A549 (cell line): ENCODE measurements at regions not wholly inside any gene's neighbourhood (a gene's known extent, or its start where the extent isn't known, plus 50 kb on each side); places are given as distances from the start of the nearest gene placed in this dataset.

Experiments used
- ATAC-seq, 2 experiments: fragments of 200-7000 bp in 1 of 2; fragments of >200 bp in 1 of 2; cut with Nextera tagmentation in 1 of 2; cut with Tn5 transposase in 1 of 2; 3 replicates each; pipeline versions ENCODE4 v1.8.0 to v1.9.1; 2018 to 2020; ENCODE audit warnings: mild to moderate bottlenecking in 1 of 2, moderate library complexity in 1 of 2
- CTCF ChIA-PET: fragments of 300-600 bp; sonication (Branson Sonifier 250); formaldehyde crosslinking; extraction: SDS; loops from one replicate; lab custom pipeline; 2021; ENCODE audit warnings: antibody characterized with exemption, inconsistent platforms; lab: Yijun Ruan, JAX
- POLR2A ChIA-PET: fragments of 350-600 bp; formaldehyde crosslinking; extraction: SDS; loops from one replicate; lab custom pipeline; 2021; ENCODE audit warnings: antibody characterized with exemption, inconsistent platforms; lab: Yijun Ruan, JAX
- DNase-seq, 2 experiments: peaks; one replicate each; pipeline versions ENCODE4 v3.0.0 to v3.0.0-alpha.2; 2011 to 2016; ENCODE audit warnings: low read depth in 1 of 2, low spot score in 1 of 2
- FAIRE-seq: peaks from 2 replicates; lab custom pipeline; 2011; peaks lifted over from hg19 to GRCh38; lab: Jason Lieb, UNC
- H3K27ac ChIP-seq, 2 experiments: fragments of >200 bp; sonication (Bioruptor Twin); formaldehyde crosslinking; 3 replicates each; pipeline ENCODE4 v1.5.1; 2016 to 2017
- H3K4me1 ChIP-seq: fragments of >200 bp; sonication (Bioruptor Twin); formaldehyde crosslinking; 3 replicates; pipeline ENCODE4 v1.6.1; 2016
- H3K4me2 ChIP-seq: fragments of >200 bp; sonication (Bioruptor Twin); formaldehyde crosslinking; 3 replicates; pipeline ENCODE4 v1.6.1; 2016
- H3K4me3 ChIP-seq: fragments of >200 bp; sonication (Bioruptor Twin); formaldehyde crosslinking; 3 replicates; pipeline ENCODE4 v1.5.1; 2016
- H3K9me3 ChIP-seq: fragments of >200 bp; sonication (Bioruptor Twin); formaldehyde crosslinking; 3 replicates; pipeline ENCODE4 v1.6.1; 2016
- BCL3 ChIP-seq: fragments of >200 bp; sonication (Bioruptor Twin); formaldehyde crosslinking; IDR thresholded peaks from 3 replicates; pipeline ENCODE4 v1.6.1; 2016
- CEBPB ChIP-seq, 2 experiments: fragments of >200 bp in 1 of 2; sonication (Bioruptor Twin) in 1 of 2; formaldehyde crosslinking in 1 of 2; IDR thresholded peaks; 2 replicates each; pipeline ENCODE4 v1.6.1; 2012 to 2016
- CHD2 ChIP-seq: fragments of 150-350 bp; IDR thresholded peaks from 2 replicates; pipeline ENCODE4 v1.6.1; 2014; ENCODE audit warnings: low read length; ENCODE audit not compliant: partially characterized antibody
- EHF ChIP-seq: fragments of 250-450 bp; sonication (Bioruptor Pico); IDR thresholded peaks from 2 replicates; pipeline ENCODE4 v1.5.0; 2020; ENCODE audit warnings: mild to moderate bottlenecking
- ELK1 ChIP-seq: fragments of 150-350 bp; IDR thresholded peaks from 2 replicates; pipeline ENCODE4 v1.6.1; 2014; ENCODE audit warnings: low read depth, mild to moderate bottlenecking, low read length
- EP300 ChIP-seq, 2 experiments: fragments of >200 bp; sonication (Bioruptor Twin); formaldehyde crosslinking; IDR thresholded peaks; 2 replicates in 1 of 2; 3 replicates in 1 of 2; pipeline ENCODE4 v1.6.1; 2016 to 2017
- ESRRA ChIP-seq: fragments of 150-350 bp; IDR thresholded peaks from 2 replicates; pipeline ENCODE4 v1.6.1; 2014; ENCODE audit warnings: mild to moderate bottlenecking, low read length, borderline replicate concordance
- GATA3 ChIP-seq: IDR thresholded peaks from 2 replicates; pipeline ENCODE4 v1.6.1; 2012; ENCODE audit warnings: borderline replicate concordance
- HOXB13 ChIP-seq: fragments of 250-450 bp; sonication (Bioruptor Pico); IDR thresholded peaks from 2 replicates; pipeline ENCODE4 v1.5.0; 2020; ENCODE audit warnings: low read depth, mild to moderate bottlenecking, moderate library complexity
- JUN ChIP-seq, 2 experiments: fragments of >200 bp; sonication (Bioruptor Twin); formaldehyde crosslinking; IDR thresholded peaks; 2 replicates in 1 of 2; 3 replicates in 1 of 2; pipeline ENCODE4 v1.6.1; 2016 to 2017
- JUNB ChIP-seq: fragments of >200 bp; sonication (Bioruptor Twin); formaldehyde crosslinking; IDR thresholded peaks from 2 replicates; pipeline ENCODE4 v1.6.1; 2016
- KDM5A ChIP-seq: fragments of 200-600 bp; sonication (generic); IDR thresholded peaks from 2 replicates; pipeline ENCODE4 v1.6.1; 2016; ENCODE audit warnings: antibody characterized with exemption, mild to moderate bottlenecking
- MAFK ChIP-seq: fragments of 450-650 bp; IDR thresholded peaks from 2 replicates; pipeline ENCODE4 v1.6.1; 2014; ENCODE audit not compliant: partially characterized antibody
- MAZ ChIP-seq: fragments of 150-350 bp; IDR thresholded peaks from 2 replicates; pipeline ENCODE4 v1.6.1; 2014; ENCODE audit warnings: antibody characterized with exemption, low read depth, low read length, borderline replicate concordance
- MYC ChIP-seq: IDR thresholded peaks from 2 replicates; pipeline ENCODE4 v1.6.1; 2012; ENCODE audit warnings: mild to moderate bottlenecking, inconsistent platforms, low read length, improper control_type of control experiment, borderline replicate concordance
- NFE2L2 ChIP-seq: fragments of 150-350 bp; conservative IDR thresholded peaks from 2 replicates; pipeline ENCODE4 v1.6.1; 2014; ENCODE audit warnings: low read length
- NPAS2 ChIP-seq: fragments of 250-450 bp; sonication (Bioruptor Pico); IDR thresholded peaks from 2 replicates; pipeline ENCODE4 v1.8.0; 2022; ENCODE audit warnings: mild to moderate bottlenecking, moderate library complexity, borderline replicate concordance
- POLR2A ChIP-seq: IDR thresholded peaks from 2 replicates; pipeline ENCODE4 v1.6.1; 2012; ENCODE audit warnings: mild to moderate bottlenecking, low read length
- POLR2AphosphoS2 ChIP-seq: conservative IDR thresholded peaks from 2 replicates; pipeline ENCODE4 v1.6.1; 2012; ENCODE audit warnings: low read length, improper control_type of control experiment, inconsistent platforms
- RARB ChIP-seq: fragments of 250-450 bp; sonication (Bioruptor Pico); IDR thresholded peaks from 2 replicates; pipeline ENCODE4 v1.8.0; 2021; ENCODE audit warnings: mild to moderate bottlenecking, moderate library complexity
- RNF2 ChIP-seq: fragments of 200-600 bp; sonication (generic); IDR thresholded peaks from 2 replicates; pipeline ENCODE4 v1.6.1; 2016; ENCODE audit warnings: low read depth, mild to moderate bottlenecking, antibody characterized with exemption, moderate library complexity, borderline replicate concordance
- TP53 ChIP-seq: fragments of 250-450 bp; sonication (Bioruptor Pico); IDR thresholded peaks from 2 replicates; pipeline ENCODE4 v1.5.0; 2021; ENCODE audit warnings: mild to moderate bottlenecking, moderate library complexity
- USF2 ChIP-seq: fragments of 450-650 bp; IDR thresholded peaks from 2 replicates; pipeline ENCODE4 v1.6.1; 2014; ENCODE audit warnings: antibody characterized with exemption
- ZC3H11A ChIP-seq: fragments of 450-650 bp; IDR thresholded peaks from 2 replicates; pipeline ENCODE4 v1.6.1; 2014; ENCODE audit warnings: antibody characterized with exemption, mild to moderate bottlenecking
- ZNF302 ChIP-seq: fragments of 250-450 bp; sonication (Bioruptor Pico); IDR thresholded peaks from 2 replicates; pipeline ENCODE4 v1.9.0; 2021; ENCODE audit warnings: inconsistent platforms, mild to moderate bottlenecking, moderate library complexity
- WGBS: methylation state at CpG from one replicate; pipeline ENCODE4 v1.1.6; 2017; ENCODE audit errors: missing lambda C conversion rate; 5-methylcytosine and 5-hydroxymethylcytosine counted together
- TF ChIP-seq, protein P1 (sequence below): IDR thresholded peaks from 2 replicates; pipeline ENCODE4 v1.6.1; 2012
- TF ChIP-seq, protein P2 (sequence below): fragments of >200 bp; sonication (Bioruptor Twin); formaldehyde crosslinking; IDR thresholded peaks from 3 replicates; pipeline ENCODE4 v1.5.1; 2016

- peak; percentile 77 to 90; a peak in 5 of 6 replicates for ATAC-seq
Observed at GRCh38 chr22:48554893-48555572, 1272.6 kb downstream of the BRD1 start.

DNA sequence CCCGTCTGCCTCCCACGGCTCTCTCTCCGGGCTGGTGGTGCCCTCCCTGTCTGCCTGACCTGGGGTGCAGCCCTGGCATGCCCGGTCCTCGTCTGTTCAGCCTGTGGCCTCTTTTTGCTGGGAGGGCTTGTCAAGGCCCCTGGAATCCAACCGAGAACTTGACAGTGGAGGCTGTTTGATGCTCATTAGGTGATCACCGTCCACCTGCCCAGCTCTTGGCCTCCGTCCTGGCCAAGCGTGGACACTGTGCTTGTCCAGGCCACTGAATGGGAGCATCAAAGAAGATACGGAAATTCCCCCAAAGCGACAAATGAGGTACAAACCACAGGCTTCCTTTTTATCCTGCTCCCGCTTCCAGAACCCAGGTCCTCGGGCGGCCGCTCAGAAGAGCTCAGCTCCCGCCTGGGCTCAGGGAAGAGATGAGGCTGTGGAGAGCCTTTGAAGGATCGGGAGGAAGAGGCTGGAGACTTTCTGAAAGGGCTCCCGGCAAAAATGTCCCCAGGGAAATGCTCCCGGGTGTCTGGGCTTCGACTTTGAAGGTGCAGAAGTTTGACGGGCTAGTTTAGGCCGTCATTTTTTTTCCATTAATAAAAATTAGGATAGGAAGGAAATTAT is 1273.9 kb downstream of the BRD1 start:
- no peak overlapping the region for H3K4me2 ChIP-seq
- 75% methylated on average over 17 of the region's 22 CpGs for WGBS
- TF ChIP-seq RNF2 (no peak), BCL3 (no peak), HOXB13 (CRISPR knock-in tag) (no peak), USF2 (no peak), MYC (no peak), JUNB (no peak), MAZ (no peak), NPAS2 (CRISPR knock-in tag) (no peak), ZC3H11A (no peak), NFE2L2 (no peak), TP53 (CRISPR knock-in tag) (no peak), GATA3 (no peak), CHD2 (no peak), ELK1 (no peak), POLR2AphosphoS2 (no peak), MAFK (no peak), EHF (CRISPR knock-in tag) (no peak)
- CTCF ChIA-PET: no interaction called here
- DNase-seq (no peak), ATAC-seq (no peak), FAIRE-seq (no peak)
- no peaks in the 10 kb centered on the region for H3K9me3 ChIP-seq
- no peak overlapping the region for H3K4me3 ChIP-seq
- H3K27ac ChIP-seq: no peak overlapping the region
- H3K4me1 ChIP-seq: no peaks in the 10 kb centered on the region
- POLR2A ChIA-PET: no interaction called here

More at GRCh38 chr22:48554893-48555572, 1272.6 kb downstream of the BRD1 start:
- no peak for FAIRE-seq
- 17% methylated on average over 14 of the region's 22 CpGs for WGBS
- ChIA-PET POLR2A (no interaction called here), CTCF (interaction anchor here (0.6 kb wide), 1 partner anchor 275 kb away, joined by 3 read pairs; no protein-coding TSS in a partner anchor)
- DNase-seq: peak in 1 of 2 experiments; percentile 39
- Histone ChIP-seq H3K4me1 (no peaks in the 10 kb centered on the region), H3K9me3 (no peaks in the 10 kb centered on the region), H3K4me2 (no peak overlapping the region), H3K27ac (no peak overlapping the region), H3K4me3 (no peak overlapping the region)
- no peak for TF ChIP-seq ESRRA
- no peak for TF ChIP-seq ZNF302 (CRISPR knock-in tag)
- TF ChIP-seq RNF2: no peak

DNA sequence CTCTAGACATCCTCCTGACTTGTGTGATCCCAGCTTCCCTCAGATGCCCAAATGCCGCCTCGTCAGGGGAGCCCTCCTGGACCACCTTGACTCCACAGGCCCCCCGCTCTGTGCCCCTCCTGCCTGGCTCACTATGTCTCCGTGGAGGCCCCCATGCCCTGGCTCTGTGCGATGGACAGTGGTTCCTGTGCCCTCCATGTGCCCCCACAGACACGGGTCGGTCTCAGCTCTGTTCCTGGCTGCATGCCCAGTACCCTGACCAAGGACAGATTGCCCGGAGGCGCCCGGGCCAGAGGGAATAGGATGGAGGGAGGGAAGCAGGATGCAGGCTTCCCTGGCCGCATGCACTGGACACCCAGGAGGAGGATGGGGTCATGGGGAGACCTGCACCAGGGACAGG is 1274.6 kb downstream of the BRD1 start:
- ChIA-PET CTCF (no interaction called here), POLR2A (no interaction called here)
- Histone ChIP-seq H3K4me2 (no peak overlapping the region), H3K4me3 (no peak overlapping the region), H3K27ac (no peak overlapping the region), H3K9me3 (no peaks in the 10 kb centered on the region), H3K4me1 (no peaks in the 10 kb centered on the region)
- FAIRE-seq (no peak), ATAC-seq (no peak), DNase-seq (no peak)
- WGBS: 63% methylated on average over 7 of the region's 11 CpGs
- TF ChIP-seq ELK1 (no peak), KDM5A (no peak), CEBPB (IDR thresholded peaks at IDR 0.05) (no peak), ESRRA (no peak), RARB (CRISPR knock-in tag) (no peak), EP300 (IDR thresholded peaks at IDR 0.05) (no peak), CHD2 (no peak), ZC3H11A (no peak), MAFK (no peak), JUN (IDR thresholded peaks at IDR 0.05) (no peak), POLR2A (no peak)
- TF ChIP-seq, protein P1, sequence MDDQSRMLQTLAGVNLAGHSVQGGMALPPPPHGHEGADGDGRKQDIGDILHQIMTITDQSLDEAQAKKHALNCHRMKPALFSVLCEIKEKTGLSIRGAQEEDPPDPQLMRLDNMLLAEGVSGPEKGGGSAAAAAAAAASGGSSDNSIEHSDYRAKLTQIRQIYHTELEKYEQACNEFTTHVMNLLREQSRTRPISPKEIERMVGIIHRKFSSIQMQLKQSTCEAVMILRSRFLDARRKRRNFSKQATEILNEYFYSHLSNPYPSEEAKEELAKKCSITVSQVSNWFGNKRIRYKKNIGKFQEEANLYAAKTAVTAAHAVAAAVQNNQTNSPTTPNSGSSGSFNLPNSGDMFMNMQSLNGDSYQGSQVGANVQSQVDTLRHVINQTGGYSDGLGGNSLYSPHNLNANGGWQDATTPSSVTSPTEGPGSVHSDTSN: no peak
- TF ChIP-seq, protein P2, sequence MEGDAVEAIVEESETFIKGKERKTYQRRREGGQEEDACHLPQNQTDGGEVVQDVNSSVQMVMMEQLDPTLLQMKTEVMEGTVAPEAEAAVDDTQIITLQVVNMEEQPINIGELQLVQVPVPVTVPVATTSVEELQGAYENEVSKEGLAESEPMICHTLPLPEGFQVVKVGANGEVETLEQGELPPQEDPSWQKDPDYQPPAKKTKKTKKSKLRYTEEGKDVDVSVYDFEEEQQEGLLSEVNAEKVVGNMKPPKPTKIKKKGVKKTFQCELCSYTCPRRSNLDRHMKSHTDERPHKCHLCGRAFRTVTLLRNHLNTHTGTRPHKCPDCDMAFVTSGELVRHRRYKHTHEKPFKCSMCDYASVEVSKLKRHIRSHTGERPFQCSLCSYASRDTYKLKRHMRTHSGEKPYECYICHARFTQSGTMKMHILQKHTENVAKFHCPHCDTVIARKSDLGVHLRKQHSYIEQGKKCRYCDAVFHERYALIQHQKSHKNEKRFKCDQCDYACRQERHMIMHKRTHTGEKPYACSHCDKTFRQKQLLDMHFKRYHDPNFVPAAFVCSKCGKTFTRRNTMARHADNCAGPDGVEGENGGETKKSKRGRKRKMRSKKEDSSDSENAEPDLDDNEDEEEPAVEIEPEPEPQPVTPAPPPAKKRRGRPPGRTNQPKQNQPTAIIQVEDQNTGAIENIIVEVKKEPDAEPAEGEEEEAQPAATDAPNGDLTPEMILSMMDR: no peak
